Ishikawa (cell line): ENCODE measurements at regions not wholly inside any gene's neighbourhood (a gene's known extent, or its start where the extent isn't known, plus 50 kb on each side); places are given as distances from the start of the nearest gene placed in this dataset.

Source experiments
- CEBPB ChIP-seq: IDR thresholded peaks from 2 replicates; pipeline ENCODE4 v1.6.1; 2012
- EP300 ChIP-seq: IDR thresholded peaks from 2 replicates; pipeline ENCODE4 v1.6.1; 2012; ENCODE audit warnings: borderline replicate concordance
- NFIC ChIP-seq: IDR thresholded peaks from 2 replicates; pipeline ENCODE4 v1.6.1; 2012
- TAF1 ChIP-seq: IDR thresholded peaks from 2 replicates; pipeline ENCODE4 v1.6.1; 2012; ENCODE audit warnings: low read depth, mild to moderate bottlenecking
- TEAD4 ChIP-seq: IDR thresholded peaks from 2 replicates; pipeline ENCODE4 v1.6.1; 2012
- TF ChIP-seq, protein P1 (sequence below): IDR thresholded peaks from 2 replicates; pipeline ENCODE4 v1.6.1; 2012; ENCODE audit warnings: low read depth, mild to moderate bottlenecking

DNA sequence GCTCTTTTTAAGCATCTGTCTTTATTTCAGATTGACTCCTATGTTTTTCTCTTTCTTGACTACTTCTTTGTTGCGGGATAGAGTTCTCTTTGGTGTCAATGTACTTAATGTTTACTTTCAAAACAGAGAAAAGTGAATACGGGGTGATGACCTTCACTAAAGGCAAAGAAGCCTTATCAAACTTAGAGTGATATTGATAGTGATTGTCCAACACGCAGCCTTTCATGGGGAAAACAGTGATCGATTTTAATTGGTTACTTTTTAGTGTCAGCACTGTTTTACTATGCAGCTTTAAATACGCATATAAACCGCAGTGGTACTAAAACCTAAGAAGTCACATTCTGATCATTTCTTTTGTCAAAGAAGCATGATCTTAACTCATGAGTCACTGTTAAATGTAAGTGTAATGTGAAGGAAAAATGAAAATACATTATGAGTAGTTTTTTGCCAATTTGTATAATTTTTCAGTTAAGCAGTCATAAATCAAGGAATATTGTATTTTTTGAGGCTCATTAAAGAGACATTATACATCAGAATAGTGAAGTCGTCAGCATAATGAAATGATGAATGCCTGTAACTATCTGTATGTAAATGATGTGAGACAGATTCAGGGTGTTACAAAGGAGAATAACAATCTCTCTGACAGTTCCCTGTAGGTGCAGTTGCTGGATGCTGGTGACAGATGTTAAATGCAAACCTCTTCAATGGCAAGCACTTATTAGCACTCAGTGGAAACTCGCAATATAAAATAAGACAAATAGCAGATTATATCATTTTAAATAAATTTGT is 2082.8 kb upstream of the TENM3 start:
- no peak for TF ChIP-seq TAF1
- no peak for TF ChIP-seq NFIC
- TF ChIP-seq TEAD4 = no peak
- no peak for TF ChIP-seq EP300
- TF ChIP-seq CEBPB = no peak
- TF ChIP-seq, protein P1, sequence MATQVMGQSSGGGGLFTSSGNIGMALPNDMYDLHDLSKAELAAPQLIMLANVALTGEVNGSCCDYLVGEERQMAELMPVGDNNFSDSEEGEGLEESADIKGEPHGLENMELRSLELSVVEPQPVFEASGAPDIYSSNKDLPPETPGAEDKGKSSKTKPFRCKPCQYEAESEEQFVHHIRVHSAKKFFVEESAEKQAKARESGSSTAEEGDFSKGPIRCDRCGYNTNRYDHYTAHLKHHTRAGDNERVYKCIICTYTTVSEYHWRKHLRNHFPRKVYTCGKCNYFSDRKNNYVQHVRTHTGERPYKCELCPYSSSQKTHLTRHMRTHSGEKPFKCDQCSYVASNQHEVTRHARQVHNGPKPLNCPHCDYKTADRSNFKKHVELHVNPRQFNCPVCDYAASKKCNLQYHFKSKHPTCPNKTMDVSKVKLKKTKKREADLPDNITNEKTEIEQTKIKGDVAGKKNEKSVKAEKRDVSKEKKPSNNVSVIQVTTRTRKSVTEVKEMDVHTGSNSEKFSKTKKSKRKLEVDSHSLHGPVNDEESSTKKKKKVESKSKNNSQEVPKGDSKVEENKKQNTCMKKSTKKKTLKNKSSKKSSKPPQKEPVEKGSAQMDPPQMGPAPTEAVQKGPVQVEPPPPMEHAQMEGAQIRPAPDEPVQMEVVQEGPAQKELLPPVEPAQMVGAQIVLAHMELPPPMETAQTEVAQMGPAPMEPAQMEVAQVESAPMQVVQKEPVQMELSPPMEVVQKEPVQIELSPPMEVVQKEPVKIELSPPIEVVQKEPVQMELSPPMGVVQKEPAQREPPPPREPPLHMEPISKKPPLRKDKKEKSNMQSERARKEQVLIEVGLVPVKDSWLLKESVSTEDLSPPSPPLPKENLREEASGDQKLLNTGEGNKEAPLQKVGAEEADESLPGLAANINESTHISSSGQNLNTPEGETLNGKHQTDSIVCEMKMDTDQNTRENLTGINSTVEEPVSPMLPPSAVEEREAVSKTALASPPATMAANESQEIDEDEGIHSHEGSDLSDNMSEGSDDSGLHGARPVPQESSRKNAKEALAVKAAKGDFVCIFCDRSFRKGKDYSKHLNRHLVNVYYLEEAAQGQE = no peak
